ENCODE measurements at regions not wholly inside any gene's neighbourhood (a gene's known extent, or its start where the extent isn't known, plus 50 kb on each side); places are given as distances from the start of the nearest gene placed in this dataset.
"Not testable (repeated sequence)": the region's sequence is repeated elsewhere in the genome, so short reads cannot be mapped to it uniquely, and the experiment has no call there.

DNA sequence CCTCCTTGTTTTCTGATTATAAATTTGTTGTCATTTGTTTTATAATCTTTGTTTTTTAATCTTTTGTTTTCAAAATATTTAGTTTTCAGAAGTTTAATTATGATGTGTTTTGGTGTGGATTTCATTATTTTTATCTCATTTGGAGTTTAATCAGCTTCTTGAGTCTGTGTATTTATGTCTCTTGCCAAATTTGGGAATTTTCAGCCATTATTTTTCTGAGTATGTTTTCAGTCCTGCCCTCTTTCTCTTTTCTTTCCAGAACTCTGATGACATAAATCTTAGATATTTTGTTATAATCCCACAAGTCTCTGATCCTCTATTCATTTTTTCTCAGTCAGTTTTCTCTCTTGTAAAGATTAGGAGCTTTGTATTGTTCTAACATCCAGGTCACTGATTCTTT lies 89.8 kb downstream of the RHOU start:
- DNase-seq: no peak

DNA sequence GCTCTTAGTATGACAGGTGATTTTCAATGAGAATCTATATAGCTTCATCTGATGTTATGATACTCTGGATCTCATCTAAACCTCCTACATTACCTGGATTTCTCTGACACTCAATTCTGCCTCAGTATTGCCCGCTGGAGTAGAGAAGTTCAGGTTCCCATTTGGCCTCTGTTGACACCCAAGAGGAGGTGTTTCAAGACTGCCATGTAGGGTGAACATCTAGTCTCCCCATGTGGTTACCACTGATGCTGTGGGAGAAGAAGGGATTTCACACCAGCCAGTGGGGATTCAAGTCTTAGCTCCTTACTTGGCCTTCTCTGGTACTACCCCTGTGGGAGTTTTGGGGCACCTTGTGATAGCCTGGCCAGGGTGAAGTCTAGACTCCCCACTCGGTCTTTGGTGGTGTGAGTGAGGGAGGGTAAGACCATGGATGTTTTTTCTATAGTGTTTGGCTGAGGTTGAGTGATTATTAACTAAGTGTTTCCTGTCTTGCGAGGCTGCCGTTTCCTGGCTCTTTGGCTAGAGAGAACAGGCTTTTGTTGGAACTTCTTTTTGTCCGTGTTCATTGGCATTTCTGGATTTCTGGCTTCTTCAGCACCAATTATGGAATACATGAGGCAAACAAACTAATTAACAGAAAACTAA lies 90.7 kb downstream of the RHOU start:
- DNase-seq: no peak

- no peak for DNase-seq
Measured at GRCh38 chr1:228827019-228827418, 91.7 kb downstream of the RHOU start.

DNA sequence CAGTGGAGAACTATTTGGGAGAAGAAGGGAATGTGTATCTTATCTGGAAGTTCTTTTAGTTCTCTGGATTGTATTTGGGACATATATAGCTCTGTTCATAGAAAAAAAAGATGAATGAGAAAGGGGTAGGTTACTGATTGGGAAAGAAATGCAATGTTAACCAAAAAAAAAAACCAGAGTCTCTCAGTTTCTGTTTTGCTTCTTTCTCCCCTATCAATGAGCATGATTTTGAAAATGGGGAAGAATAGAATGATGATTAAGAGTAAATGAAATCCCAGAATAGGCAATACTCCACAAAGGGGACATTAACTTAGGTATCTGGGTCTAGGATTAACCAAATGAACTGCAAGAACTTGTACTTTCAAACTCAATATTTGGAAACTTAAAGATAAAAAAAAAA lies 92.9 kb downstream of the RHOU start:
- DNase-seq: no peak

- no peak for DNase-seq
Measured at GRCh38 chr1:228830185-228830953, 95.1 kb downstream of the RHOU start.

DNA sequence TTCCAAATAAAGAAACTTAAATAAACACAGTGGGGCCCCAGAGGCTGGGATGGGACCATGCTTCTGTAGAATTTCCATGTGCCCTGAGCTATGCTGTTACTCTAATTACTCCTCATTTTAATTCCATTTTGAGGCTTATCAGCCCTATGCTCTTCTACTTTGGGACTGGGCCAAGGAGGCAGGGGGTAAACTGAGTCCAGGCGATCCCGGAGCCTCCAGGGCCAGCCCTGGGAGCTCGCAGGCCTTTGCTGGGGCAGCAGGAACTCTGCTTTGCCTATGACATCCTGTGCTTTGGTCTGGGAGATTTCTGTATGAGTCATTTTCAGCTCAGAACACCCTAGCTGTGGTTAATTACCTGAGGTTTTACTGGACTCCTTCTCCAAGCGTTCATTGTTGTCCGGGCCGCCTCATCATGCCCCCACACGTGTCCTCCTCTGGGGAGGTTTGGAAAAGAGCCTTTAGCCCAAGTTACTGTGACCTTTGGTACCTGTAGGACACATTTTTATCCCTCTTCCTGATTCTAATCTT lies 95.7 kb downstream of the RHOU start:
- no peak for DNase-seq

DNA sequence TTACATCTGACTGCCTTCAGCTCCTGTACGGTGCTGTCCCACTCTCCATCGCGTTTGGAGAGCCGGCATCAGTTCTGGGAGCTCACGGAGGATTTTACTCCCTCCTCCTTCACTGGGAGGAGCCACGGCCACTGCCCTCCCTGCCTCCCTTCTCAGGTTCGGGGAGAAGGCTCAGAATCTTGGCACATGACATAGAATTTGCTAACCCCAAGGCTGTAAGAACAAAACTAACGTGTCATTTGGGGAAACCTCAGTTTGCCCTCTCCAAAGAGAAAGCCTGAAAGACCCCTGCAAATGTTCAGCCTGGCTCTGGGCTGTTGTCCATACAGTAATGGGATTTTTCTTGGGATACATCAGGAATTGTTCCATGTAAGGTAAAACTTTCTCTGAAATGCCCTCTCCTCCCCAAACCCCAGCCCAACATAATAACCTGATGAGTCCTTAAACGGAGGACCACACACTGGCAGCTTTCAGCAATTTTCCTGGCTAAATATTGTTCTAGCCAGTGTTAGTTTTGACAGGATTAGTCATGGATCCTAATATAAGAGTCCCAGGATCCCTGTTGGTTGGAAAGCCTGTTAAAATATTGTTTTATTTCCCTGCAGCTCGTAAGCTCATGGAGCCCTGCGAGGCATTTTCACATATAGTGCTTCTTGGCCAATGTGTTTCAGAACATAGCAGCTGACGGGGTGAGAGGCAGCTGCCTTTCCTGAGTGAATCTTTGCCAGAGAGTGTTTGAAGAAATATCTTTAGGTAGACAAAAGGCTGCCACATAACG lies 98.8 kb downstream of the RHOU start:
- DNase-seq: no peak

DNA sequence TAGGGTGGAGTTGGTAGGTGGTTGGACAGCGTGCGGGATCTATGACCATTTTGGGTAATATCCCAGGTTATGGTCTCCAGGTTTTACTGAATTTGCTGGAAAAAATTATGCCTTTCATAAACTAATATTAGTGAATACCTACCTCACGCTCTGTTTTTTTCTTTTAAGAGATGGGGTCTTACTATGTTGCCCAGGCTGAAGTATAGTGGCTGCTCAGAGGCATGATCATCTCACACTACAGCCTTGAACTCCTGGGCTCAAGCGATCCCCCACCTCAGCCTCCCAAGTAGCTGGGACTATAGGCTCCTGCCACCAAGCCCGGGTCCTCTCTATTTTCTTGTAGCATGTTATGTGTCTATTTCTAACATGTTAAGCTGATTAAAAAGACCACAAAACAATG lies 100.2 kb downstream of the RHOU start:
- no peak for DNase-seq

- DNase-seq: no peak
Measured at GRCh38 chr1:228835911-228836310, 100.6 kb downstream of the RHOU start.

DNA sequence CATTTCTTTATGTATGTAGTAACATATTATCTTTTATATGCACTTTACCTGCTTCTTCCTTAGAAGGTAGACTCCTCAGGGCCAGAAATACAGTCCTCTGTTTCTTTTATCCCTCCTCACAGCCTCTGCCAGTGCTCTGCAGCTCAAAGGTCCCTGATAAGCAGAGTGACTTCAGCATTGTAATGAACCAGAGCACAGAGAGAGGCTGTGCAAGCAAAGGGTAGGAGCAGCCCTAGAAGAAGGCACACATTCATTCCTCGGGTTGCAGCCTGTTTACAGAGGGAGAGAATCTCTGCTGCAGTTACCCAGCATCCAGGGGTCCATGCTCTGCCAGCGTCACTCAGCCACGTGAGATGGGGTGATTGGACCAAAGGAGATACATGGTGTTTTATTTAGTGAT lies 101.1 kb downstream of the RHOU start:
- DNase-seq: no peak

GRCh38 chr1:228837032-228837431 lies 101.8 kb downstream of the RHOU start:
- no peak for DNase-seq

GRCh38 chr1:228837817-228838716 lies 102.8 kb downstream of the RHOU start:
- no peak for DNase-seq

- no peak for DNase-seq
Measured at GRCh38 chr1:228838717-228839500, 103.6 kb downstream of the RHOU start.

DNA sequence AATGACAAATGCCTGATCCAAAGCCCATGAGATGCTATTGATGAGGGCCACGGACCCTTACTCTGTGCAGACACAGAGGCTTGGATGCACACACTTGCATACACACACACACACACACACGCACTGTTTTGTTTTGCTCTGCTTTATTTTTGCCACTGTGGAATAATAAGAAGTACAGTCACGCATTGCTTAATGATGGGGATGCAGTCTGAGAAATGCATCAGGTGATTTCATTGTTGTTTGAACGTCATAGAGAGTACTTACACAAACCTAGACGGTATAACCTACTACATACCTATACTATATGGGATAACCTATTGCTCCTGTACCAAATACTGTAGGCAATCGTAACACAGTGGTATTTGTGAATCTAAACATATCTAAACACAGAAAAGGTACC lies 104.4 kb downstream of the RHOU start:
- DNase-seq: no peak

DNA sequence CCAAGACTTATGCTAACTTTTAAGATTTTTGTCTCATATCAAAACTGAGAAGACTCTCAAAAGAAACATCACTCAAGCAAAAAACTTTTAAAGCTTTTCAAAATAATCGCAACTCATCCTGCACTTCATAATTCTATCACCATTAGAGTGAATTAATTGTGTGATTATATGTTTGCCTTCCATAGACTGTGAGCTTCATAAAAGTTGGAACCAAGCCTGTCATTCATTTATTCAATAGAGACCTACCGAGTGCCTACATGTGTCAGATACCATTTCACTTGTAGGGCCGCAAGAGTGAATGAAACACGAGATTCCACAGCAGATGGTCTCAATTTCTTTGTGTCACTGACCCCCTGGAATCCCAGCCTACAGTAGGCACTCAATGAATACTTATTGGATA lies 106.4 kb downstream of the RHOU start:
- no peak for DNase-seq

DNA sequence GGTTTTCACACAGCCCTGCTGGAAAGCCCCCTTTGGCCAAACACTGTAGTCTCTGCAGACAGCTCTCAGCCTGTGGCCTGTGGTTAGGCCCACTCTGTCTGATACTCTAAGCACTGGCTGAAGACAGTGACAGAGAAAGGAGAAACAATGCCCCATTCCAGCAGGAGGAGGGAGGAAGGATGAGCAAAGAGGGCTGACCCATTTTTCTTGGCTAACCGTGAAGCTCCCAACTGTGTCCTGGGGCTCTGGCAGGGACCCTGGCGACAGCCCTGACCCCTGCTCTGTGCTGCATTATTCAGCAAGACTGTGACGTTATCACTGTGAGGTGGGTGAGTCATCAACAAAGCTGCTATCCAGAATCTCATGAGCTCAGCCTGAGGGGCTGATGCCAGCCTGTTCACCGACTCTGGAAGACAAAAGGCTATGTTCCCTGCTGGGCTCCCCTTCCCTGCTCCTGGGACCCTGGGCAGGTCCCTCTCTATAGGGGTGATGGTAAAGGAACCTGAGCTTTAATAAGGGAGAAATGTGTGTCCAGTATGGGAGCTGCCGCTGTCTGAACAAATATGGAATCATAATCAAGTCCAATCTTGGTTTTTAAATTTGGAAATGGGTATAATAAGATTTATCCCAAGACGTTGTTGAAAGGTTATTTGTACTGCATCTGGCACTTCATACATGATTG lies 107.0 kb downstream of the RHOU start:
- DNase-seq: no peak

DNA sequence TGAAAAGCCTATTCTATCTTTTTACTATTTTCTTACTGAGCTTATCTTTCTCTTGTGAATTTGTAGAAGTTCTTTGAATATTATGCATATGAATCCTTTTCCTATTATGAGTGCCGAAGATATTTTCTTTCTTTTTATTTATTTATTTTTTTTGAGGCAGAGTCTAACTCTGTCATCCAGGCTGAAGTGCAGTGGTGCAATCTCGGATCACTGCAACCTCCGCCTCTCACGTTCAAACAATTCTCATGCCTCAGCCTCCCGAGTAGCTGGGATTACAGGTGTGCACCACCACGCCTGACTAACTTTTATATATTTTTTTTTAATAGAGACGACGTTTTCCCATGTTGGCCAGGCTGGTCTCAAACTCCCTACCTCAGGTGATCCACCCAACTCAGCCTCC lies 109.8 kb downstream of the RHOU start:
- no peak for DNase-seq

DNA sequence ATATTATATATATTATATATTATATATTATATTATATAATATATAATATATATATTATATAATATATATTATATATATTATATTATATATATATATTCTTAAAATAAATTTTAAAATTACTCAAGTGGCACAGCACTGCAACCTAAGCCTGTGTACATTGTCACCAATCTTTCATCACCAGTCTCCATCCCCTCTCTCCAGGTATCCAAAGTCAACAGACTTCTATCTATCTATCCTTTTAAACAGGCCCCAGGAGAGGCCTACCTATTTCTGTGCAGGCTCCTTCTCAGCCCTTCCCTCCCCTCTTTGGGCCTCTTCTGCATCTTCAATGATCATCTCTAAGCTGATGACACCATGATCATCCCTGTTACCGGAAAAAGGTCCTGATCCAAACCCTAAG lies 111.7 kb downstream of the RHOU start:
- no peak for DNase-seq

DNA sequence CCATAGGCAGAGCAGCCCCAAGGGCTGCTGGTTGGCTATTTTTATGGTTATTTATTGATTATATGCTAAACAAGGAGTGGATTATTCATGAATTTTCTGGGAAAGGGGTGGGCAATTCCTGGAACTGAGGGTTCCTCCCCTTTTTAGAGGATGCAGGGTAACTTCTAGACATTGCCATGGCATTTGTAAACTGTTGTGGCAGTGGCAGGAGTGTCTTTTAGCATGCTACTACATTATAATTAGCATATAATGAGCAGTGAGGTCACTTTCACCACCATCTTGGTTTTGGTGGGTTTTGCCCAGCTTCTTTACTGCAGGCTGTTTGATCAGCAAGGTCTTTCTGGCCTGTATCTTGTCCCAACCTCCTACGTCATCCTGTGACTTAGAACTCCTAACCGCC lies 112.2 kb downstream of the RHOU start:
- not testable (repeated sequence) for DNase-seq

- no peak for DNase-seq
Measured at GRCh38 chr1:228848406-228848805, 113.1 kb downstream of the RHOU start.

GRCh38 chr1:228849011-228849541 lies 113.8 kb downstream of the RHOU start:
- no peak for DNase-seq
